ENCODE measurements at regions not wholly inside any gene's neighbourhood (a gene's known extent, or its start where the extent isn't known, plus 50 kb on each side); places are given as distances from the start of the nearest gene placed in this dataset.
A peak's percentile ranks its signal among the peaks of the same experiment; 100 is the strongest.

DNA sequence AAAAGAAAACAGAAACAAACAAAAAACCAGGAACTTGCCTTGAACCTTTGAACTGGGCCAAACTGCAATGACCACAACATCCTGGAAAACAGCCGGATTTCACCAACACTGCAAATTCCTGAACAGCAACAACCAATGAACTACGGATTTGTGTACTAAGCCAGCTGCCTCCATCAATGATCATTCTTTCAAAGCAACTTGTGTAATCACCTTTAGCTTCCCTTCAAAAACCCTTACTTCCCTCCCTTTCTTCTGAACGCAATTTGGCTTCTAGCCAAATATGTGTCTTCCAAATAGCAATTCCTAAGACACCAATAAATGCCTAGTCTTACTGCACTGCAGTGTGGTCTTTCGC lies 98.5 kb upstream of the FAM47C start:
- no peak for FAIRE-seq
- DNase-seq (ENCODE audit: insufficient read length, low spot score): no peak

DNA sequence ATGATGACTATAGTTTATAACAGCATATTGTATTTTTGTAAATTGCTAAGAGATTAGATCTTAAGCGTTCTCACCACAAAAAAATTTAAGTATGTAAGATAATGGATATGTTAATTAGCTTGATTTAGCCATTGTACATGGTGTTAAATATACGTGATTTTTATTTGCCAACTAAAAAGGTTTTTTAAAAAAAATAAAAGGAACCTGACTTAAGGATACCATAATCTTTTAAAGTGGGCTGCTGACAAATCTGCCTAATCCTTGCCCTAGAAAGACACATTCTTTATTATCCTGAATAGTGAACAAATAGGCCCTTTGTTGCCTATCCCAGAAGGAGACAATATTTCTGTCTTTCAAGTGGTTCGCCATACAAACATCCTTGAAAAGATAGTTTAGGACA lies 94.6 kb upstream of the FAM47C start:
- FAIRE-seq: no peak

DNA sequence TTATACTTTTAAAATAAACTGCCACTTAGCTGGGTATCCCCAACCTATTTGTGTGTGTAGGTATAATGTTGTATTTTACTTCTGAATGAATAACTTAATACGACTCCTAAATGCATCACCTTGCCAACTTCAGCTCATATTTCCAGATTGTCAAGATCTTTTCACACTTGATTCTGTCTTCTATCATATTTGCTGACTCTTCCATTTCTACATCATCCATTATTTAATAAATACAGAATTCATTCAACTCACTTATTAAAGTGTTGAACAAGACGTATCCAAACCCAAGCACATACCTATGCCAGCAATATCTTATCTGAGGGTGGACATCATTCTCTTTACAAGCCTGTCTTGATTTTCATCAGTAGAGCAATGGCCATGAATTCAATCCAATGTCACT lies 91.2 kb upstream of the FAM47C start:
- FAIRE-seq: no peak

More for the DNA sequence above, 94.6 kb upstream of the FAM47C start:
- DNase-seq (ENCODE audit: insufficient read length, low spot score): no peak

DNA sequence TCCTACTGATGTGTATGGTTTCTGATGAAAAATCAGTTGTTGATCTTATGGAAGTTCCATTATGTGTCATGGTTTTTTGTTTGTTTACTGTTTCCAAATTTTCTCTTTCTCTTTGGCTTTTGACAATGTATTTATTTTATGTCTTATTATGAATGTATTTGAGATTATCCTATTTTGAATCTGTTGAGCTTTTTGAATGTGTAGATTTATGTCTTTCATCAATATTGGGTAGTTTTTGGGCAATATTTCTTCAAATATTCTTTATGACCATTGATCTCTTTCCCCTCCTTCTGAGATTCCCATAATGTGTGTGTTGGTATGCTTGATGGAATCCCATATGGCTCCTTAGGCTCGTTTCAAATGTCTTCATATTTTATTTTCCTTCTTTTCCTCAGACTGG lies 80.5 kb upstream of the FAM47C start:
- no peak for DNase-seq (ENCODE audit: insufficient read length, low spot score)
- no peak for FAIRE-seq

More for the DNA sequence above, 91.2 kb upstream of the FAM47C start:
- no peak for DNase-seq (ENCODE audit: insufficient read length, low spot score)

DNA sequence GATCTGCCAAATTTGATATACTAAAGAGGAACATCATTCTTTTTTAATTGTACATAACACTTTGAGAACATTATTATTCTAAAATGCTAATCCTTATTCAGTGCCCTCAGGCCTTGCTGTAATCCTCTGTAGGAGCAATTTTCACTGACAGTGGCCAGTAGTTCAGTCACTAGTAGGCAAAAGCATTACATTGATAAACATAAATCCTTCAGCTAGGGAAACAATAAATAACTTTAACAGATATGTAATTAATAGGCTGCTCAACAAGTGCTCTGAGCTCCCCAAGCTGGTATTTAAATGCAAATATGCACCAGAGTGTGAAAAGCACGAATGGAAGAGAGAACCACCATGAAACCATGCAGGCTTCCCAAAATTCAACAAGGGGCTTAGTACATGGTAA lies 77.7 kb upstream of the FAM47C start:
- DNase-seq (ENCODE audit: insufficient read length, low spot score) (no peak), FAIRE-seq (no peak)

DNA sequence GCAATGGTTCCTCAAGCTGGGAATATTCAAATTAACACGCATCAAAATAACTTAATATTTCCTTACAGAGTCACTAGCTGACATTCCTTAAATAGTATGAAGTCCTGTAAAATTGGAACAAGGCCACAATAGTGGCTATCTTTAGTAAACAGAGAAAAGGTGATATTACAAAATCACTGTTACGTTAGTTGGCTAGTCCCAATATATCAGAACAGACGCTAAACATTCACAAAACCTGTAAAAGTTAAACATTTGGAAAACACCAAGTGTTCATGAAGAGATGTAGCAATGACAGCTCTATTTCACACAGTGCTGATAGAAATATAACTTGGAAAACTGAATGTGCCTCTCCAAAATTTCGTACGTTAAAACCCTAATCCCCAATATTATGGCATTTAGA lies 61.0 kb upstream of the FAM47C start:
- FAIRE-seq (no peak), DNase-seq (ENCODE audit: insufficient read length, low spot score) (no peak)

DNA sequence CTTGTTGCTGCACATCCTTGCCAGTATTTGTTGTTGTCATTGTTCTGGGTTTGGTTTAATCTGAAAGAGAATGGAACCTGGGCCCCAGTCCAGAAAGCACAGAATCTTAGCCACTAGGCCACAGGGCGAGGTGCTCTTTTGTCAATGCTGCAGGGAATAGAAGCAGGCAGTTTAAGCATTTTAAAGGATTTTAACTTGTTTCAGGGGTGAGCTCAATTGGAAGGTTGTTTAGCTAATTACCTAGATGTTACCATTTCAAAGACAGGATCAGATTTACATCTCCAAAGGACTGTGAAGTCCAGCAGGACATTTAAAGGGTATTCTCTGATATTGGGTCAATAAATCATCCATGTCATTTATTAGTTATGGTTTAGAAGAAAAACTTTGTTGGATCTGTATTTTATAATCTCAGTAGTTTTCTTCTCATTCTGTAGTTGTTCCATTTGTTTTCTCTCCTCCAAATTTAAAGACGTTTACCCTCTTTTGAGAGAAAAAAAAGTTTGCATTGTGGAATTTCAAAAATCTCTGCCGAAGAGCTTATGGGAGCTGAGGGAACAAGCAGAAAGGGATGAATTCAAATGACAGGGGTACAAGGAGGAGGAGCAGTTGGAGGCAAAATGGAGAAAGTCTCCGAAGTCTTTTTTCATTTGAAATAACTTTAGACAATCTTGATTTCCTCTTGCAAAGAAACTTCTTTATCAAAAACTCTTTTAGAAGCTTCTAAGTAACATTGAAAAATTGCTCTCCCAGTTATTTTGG lies 57.5 kb upstream of the FAM47C start:
- no peak for DNase-seq (ENCODE audit: insufficient read length, low spot score)
- no peak for FAIRE-seq

DNA sequence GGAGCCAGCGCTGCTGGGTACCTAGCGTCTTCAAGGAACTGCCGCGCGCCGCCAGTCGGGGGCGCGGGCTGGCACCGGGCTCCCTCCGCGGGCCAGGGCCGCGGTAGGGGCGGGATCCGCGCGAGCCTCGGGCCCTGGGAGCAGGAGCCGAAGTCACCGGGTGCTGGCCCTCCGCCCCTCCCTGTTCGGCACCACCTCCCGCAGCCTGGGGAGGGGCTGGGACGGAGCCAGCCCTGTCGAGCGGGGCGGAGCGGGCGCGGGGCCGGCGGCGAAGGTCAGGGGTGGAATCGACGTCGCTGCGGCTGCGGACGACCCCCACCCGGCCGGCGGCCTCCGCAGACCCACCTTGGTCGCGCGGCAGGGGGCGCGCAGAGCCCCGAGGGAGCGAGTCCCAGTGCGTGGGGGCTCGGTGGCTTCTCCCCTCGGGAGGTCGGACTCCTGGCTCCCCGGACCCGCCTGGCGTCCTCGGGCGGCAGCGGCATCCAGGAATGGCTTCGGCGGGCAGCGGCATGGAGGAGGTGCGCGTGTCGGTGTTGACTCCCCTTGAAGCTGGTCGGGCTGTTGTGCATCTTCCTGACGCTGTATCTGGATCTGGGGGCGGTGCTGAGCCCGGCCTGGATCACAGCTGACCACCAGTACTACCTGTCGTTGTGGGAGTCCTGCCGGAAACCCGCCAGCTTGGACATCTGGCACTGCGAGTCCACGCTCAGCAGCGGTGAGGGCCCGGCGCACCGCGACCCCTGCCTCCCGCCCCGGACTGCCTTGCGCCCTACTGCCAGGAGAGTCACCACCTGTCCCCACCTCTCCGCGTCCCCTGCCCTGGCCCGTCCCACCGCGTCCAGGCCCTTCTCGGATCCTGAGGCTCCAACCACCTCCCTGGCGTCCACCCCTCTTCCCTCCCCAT lies 50.5 kb upstream of the FAM47C start:
- FAIRE-seq (peak; percentile 77), DNase-seq (ENCODE audit: insufficient read length, low spot score) (peak; percentile 5)
